ENCODE measurements at regions not wholly inside any gene's neighbourhood (a gene's known extent, or its start where the extent isn't known, plus 50 kb on each side); places are given as distances from the start of the nearest gene placed in this dataset.

DNA sequence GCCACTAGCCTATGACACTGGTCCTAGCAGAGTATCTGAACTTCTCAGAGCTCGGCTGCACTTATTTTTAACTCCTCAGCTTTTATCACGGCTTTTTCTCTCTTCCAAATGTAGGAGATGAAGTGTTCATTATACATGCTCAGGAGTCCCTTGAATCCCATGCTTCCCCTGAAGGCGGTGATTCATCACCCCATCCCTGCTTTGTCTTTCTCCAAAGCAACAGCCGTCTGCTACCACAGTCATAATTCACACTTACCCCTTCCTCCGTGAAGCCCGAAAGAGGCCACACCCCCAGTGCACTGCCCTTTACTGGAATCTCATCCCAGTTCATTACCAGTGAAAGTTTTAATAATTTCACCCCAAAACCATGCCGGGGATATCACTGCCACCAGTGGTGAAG lies 301.5 kb upstream of the SHH start:
- WGBS: 55% methylated on average over 7 of the region's 7 CpGs
- Histone ChIP-seq H3K4me1 (no peaks in the 10 kb centered on the region), H3K9me3 (no peaks in the 10 kb centered on the region), H3K27ac (no peak overlapping the region), H3K4me3 (no peak overlapping the region), H3K36me3 (no peaks in the 10 kb centered on the region), H3K27me3 (no peaks in the 10 kb centered on the region)
- DNase-seq (ENCODE audit: low spot score in 2 of 2): no peak
- TF ChIP-seq EP300 (IDR thresholded peaks at IDR 0.05) (no peak), POLR2AphosphoS5 (IDR thresholded peaks at IDR 0.05) (no peak), POLR2A (IDR thresholded peaks at IDR 0.05) (no peak)
- TF ChIP-seq, protein P1, sequence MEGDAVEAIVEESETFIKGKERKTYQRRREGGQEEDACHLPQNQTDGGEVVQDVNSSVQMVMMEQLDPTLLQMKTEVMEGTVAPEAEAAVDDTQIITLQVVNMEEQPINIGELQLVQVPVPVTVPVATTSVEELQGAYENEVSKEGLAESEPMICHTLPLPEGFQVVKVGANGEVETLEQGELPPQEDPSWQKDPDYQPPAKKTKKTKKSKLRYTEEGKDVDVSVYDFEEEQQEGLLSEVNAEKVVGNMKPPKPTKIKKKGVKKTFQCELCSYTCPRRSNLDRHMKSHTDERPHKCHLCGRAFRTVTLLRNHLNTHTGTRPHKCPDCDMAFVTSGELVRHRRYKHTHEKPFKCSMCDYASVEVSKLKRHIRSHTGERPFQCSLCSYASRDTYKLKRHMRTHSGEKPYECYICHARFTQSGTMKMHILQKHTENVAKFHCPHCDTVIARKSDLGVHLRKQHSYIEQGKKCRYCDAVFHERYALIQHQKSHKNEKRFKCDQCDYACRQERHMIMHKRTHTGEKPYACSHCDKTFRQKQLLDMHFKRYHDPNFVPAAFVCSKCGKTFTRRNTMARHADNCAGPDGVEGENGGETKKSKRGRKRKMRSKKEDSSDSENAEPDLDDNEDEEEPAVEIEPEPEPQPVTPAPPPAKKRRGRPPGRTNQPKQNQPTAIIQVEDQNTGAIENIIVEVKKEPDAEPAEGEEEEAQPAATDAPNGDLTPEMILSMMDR (IDR thresholded peaks at IDR 0.05): no peak

DNA sequence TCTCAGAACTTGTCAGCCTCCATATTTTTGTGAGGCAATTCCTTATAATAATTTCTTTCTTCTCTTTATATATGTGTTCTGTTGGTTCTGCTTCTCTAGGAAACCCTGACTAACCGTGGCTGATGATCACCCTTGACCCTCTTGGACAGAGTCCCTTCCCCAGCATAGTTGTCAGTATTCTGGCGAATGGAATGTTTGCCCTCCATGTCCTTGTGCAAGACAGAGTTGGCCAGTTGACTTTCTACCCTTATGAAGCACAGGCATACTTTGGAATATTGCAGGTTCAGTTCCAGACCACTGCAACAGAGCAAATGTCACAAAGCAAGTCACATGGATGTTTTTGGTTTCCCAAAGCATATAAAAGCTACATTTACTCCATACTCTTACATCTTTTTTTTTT lies 297.7 kb upstream of the SHH start:
- Histone ChIP-seq H3K27ac (no peak overlapping the region), H3K36me3 (no peaks in the 10 kb centered on the region), H3K9me3 (no peaks in the 10 kb centered on the region), H3K4me1 (no peaks in the 10 kb centered on the region), H3K27me3 (no peaks in the 10 kb centered on the region), H3K4me3 (no peak overlapping the region)
- TF ChIP-seq EP300 (IDR thresholded peaks at IDR 0.05) (no peak), POLR2AphosphoS5 (IDR thresholded peaks at IDR 0.05) (no peak), POLR2A (IDR thresholded peaks at IDR 0.05) (no peak)
- TF ChIP-seq, protein P1 (IDR thresholded peaks at IDR 0.05): no peak
- WGBS: 78% methylated on average over 2 of the region's 2 CpGs
- DNase-seq (ENCODE audit: low spot score in 2 of 2): no peak

DNA sequence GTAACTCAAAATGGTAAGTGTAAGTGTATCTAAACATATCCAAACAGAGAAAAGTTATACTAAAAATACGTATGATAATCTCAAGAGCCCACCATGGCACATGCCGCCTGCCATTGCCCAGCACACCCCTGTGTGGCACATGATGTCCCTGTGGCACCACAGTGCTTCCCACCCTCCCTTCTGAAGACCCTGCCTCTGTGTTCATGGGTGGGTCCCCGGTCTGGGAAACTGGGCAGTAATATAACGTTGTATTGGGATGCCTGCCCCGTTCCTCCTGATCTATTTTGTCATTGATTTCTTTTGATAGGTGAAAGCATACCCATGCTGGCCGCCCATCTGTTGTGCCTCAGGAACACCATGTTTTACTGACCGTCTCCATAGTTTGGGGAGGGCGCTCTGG lies 296.8 kb upstream of the SHH start:
- Histone ChIP-seq H3K27ac (no peak overlapping the region), H3K36me3 (no peaks in the 10 kb centered on the region), H3K4me3 (no peak overlapping the region), H3K27me3 (no peaks in the 10 kb centered on the region), H3K4me1 (no peaks in the 10 kb centered on the region), H3K9me3 (no peaks in the 10 kb centered on the region)
- DNase-seq (ENCODE audit: low spot score in 2 of 2): no peak
- TF ChIP-seq EP300 (IDR thresholded peaks at IDR 0.05) (no peak), POLR2A (IDR thresholded peaks at IDR 0.05) (no peak)
- TF ChIP-seq, protein P1 (IDR thresholded peaks at IDR 0.05): no peak
- WGBS: 90% methylated on average over 8 of the region's 8 CpGs

DNA sequence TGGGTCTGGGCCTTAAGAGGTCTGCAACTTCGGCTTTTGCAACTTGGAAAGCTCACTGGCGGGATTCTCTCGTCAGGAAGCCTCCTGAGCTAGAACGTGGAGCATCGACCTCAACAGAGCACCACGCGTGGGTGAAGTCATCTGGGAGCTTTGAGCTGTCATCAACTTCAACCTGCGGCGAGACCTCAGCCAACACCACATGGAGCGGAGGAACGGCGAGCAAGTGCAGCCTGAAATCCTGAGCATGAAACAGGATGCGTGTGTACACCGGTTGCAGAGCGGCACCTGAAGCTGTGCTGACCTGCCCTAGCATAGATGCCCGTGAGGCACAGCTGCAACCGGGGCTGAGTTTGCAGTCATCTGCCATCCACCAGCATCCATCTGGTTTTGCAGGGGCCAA lies 295.7 kb upstream of the SHH start:
- Histone ChIP-seq H3K9me3 (no peaks in the 10 kb centered on the region), H3K4me3 (no peak overlapping the region), H3K36me3 (no peaks in the 10 kb centered on the region), H3K4me1 (no peaks in the 10 kb centered on the region), H3K27ac (no peak overlapping the region), H3K27me3 (no peaks in the 10 kb centered on the region)
- TF ChIP-seq POLR2AphosphoS5 (IDR thresholded peaks at IDR 0.05): no peak
- no peak for TF ChIP-seq POLR2A (IDR thresholded peaks at IDR 0.05)
- TF ChIP-seq, protein P1 (IDR thresholded peaks at IDR 0.05): no peak
- TF ChIP-seq EP300 (IDR thresholded peaks at IDR 0.05): no peak
- 86% methylated on average over 15 of the region's 17 CpGs for WGBS
- no peak for DNase-seq (ENCODE audit: low spot score in 2 of 2)

DNA sequence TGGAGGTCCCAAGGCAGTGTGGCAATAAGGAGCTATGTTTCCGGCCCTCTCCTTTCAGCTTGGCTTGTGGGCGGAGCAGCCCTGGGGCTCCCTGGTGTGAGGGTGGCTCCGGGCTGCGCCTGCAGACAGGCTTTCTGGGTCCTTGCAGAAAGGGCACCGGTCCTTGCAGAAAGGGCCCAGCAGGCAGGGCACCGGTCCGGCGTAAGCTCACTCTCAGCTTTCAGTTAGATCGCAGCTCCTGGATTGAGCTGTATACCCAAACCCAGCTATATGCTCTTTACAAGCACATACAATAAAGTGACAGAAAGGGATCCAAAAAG lies 293.8 kb upstream of the SHH start:
- Histone ChIP-seq H3K4me3 (no peak overlapping the region), H3K4me1 (no peaks in the 10 kb centered on the region), H3K27me3 (no peaks in the 10 kb centered on the region), H3K27ac (no peak overlapping the region), H3K36me3 (no peaks in the 10 kb centered on the region), H3K9me3 (no peaks in the 10 kb centered on the region)
- TF ChIP-seq, protein P1 (IDR thresholded peaks at IDR 0.05): no peak
- TF ChIP-seq EP300 (IDR thresholded peaks at IDR 0.05) (no peak), POLR2A (IDR thresholded peaks at IDR 0.05) (no peak), POLR2AphosphoS5 (IDR thresholded peaks at IDR 0.05) (no peak)
- no peak for DNase-seq (ENCODE audit: low spot score in 2 of 2)
- WGBS: 82% methylated on average over 9 of the region's 9 CpGs

Measured in suprapubic skin (tissue), 4 donors.